Retinal pigment epithelial cell (primary cell): ENCODE measurements at regions not wholly inside any gene's neighbourhood (a gene's known extent, or its start where the extent isn't known, plus 50 kb on each side); places are given as distances from the start of the nearest gene placed in this dataset.
A peak's percentile ranks its signal among the peaks of the same experiment; 100 is the strongest.

Source experiments
- DNase-seq: peaks from one replicate; pipeline ENCODE4 v3.0.0-alpha.2; 2010; ENCODE audit warnings: low read depth
- H3K4me3 ChIP-seq: 2 replicates; pipeline ENCODE4 v1.5.1; 2011; ENCODE audit warnings: mild to moderate bottlenecking, low read length, control low read depth, moderate library complexity
- TF ChIP-seq, protein P1 (sequence below): conservative IDR thresholded peaks from 2 replicates; pipeline ENCODE4 v1.5.1; 2011; ENCODE audit warnings: low read depth, low read length, control low read depth, inconsistent platforms

DNA sequence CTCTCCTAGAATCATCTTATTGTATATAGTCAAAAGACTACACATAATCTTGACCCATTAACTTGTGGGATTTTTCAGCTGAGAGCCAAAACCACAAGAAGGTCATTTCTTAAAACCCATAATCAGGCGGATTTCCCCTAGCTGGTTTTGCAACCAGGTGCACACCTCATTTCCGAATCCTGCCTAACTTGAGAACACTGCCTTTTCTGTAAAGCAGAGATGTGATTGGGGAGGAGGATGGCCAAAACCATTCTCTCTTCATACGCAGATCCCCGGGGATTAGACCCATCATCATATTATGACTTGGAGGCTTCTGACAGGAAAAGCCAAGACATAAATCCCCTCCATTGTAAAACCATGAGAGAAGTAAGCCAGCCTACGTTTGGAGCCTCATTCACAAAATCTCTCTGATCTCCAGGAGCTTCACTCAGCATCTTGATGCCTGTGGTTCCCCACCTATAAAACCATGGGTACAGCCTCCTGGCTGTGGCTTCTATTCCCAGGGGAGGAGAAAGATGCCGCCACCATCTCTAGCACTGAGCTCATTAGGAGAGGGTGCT is 191.3 kb downstream of the KIF18A start:
- H3K4me3 ChIP-seq = no peak overlapping the region
- TF ChIP-seq, protein P1, sequence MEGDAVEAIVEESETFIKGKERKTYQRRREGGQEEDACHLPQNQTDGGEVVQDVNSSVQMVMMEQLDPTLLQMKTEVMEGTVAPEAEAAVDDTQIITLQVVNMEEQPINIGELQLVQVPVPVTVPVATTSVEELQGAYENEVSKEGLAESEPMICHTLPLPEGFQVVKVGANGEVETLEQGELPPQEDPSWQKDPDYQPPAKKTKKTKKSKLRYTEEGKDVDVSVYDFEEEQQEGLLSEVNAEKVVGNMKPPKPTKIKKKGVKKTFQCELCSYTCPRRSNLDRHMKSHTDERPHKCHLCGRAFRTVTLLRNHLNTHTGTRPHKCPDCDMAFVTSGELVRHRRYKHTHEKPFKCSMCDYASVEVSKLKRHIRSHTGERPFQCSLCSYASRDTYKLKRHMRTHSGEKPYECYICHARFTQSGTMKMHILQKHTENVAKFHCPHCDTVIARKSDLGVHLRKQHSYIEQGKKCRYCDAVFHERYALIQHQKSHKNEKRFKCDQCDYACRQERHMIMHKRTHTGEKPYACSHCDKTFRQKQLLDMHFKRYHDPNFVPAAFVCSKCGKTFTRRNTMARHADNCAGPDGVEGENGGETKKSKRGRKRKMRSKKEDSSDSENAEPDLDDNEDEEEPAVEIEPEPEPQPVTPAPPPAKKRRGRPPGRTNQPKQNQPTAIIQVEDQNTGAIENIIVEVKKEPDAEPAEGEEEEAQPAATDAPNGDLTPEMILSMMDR = no peak
- no peak for DNase-seq

DNA sequence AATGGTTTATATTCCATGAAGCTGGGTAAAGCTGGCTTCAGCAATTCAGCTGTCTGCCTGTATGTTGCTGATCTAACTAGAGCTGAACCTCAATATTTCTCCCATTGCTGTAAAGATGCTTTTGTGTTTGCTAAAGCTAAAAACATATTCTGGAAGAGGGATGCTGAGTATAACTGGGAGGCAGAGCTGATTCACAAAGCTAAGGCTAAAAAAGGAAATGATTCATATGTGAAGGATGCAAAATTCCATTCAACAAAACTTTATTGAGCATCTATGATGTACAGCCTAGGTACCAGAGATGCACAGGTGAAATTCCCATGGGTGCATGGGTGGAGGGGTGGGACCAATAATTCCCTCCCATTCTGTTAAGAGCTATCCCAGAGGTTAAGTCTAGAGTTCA is 193.9 kb downstream of the KIF18A start:
- DNase-seq = no peak
- TF ChIP-seq, protein P1 = no peak
- H3K4me3 ChIP-seq = no peak overlapping the region

DNA sequence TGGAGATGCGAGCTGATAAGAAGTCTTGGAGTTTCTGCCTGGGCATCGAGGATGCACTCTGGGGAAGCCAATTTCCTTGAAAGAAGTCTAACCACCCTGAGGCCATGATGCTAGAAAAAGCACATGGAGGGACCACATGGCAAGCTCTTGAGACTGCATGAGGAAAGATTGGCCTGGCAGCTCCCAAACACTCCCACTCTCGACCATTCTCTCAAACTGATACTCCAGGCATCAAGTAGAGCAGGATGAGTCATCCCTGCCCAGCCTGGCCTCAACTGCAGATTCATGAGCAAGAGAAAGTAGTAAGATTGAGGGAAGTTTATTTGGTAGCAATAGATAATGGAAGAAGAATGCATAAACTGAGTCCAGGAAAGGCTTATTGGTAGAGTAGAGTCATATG is 194.3 kb downstream of the KIF18A start:
- H3K4me3 ChIP-seq = no peak overlapping the region
- TF ChIP-seq, protein P1 = no peak
- no peak for DNase-seq

DNA sequence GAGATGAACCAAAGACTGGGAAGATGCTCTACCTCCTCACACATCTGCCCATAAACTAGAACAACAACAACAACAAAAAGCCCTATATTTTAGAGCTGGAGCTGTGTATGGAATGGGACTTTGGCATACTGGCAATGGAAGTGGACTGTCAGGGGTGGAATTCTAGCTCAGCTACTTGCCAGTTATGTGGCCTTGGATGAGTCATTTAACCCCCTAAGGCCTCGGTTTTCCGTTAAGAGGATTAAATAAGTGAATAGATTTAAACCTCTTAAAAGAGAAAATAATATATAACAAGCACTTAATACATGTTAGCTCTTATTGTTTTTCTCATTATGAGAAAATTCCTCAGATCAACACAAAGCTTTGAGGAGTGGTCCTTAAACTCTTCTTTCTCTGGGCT is 195.0 kb downstream of the KIF18A start:
- peak; percentile 91 for DNase-seq
- TF ChIP-seq, protein P1 = no peak

DNA sequence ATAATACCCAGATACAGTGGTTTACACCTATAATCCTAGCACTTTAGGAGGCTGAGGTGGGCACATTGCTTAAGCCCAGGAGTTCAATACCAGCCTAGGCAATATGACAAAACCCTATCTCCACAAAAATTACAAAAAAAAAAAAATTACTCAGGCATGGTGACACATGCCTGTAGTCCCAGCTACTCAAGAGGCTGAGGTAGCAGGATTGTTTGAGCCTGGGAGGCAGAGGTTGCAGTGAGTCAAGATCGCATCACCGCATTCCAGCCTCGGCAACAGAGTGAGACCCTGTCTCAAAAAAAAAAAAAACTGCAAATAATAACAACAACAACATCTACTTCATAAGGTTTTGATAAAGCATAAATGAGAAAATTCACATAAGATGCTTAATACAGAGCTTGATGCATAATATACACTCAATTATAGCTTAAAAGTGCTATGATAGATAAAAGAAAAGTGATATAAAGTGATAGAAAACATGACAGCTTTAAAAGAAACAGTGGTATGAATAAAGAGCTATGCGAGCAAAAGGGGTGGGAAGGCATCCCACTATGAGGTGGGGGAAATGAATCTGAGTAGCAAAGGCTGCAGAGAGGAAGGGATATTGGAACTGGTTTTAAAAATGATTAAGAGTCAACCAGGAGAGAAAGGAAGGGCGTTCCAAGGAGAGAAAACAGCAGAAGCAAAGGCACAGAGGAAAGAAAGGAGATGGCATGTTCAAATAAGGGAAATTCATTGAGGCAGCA is 197.6 kb downstream of the KIF18A start:
- H3K4me3 ChIP-seq = no peak overlapping the region
- DNase-seq = no peak
- TF ChIP-seq, protein P1 = no peak

More for the DNA sequence above, 195.0 kb downstream of the KIF18A start:
- H3K4me3 ChIP-seq = no peak overlapping the region

DNA sequence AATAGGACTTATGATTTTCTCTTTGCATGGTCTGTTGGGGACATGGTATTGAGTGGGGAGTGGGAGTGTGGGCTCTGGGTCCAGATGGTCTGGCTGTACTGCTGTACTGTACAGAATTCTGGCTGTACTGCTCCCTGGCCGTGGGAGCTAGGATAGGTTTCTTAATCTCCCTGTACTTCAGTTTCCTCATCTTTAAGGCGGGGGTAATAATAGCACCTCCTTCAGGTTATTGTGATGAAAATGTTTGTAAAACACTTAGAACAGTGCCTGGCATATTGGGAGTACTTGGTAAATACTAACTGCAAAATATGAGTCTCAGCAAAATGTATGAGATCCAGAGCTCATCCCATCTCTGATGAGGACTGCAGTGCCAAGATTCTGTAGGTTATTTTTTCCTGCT is 198.6 kb downstream of the KIF18A start:
- no peak overlapping the region for H3K4me3 ChIP-seq
- TF ChIP-seq, protein P1 = no peak
- no peak for DNase-seq

DNA sequence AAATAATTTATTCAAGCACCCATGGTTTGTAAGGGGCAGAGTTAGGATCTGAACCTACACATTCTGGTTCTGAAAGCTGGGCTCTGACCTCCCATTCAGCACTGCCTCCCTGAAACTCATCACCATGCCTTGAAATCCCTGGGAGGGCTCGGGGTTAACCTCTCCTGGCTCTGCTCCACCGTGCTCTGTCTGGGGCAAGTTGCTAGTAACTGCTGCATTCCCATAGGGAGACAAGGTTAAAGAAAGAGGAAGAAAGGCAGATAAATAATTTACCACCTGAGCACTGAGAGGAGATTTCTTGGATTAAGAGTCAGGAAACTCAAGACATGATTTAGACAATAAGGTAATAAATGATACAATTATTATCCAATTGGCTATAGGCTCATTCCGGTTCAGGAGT is 199.3 kb downstream of the KIF18A start:
- DNase-seq = no peak
- no peak overlapping the region for H3K4me3 ChIP-seq
- TF ChIP-seq, protein P1 = no peak
